ENCODE measurements at regions not wholly inside any gene's neighbourhood (a gene's known extent, or its start where the extent isn't known, plus 50 kb on each side); places are given as distances from the start of the nearest gene placed in this dataset.

- TF ChIP-seq, protein P1, sequence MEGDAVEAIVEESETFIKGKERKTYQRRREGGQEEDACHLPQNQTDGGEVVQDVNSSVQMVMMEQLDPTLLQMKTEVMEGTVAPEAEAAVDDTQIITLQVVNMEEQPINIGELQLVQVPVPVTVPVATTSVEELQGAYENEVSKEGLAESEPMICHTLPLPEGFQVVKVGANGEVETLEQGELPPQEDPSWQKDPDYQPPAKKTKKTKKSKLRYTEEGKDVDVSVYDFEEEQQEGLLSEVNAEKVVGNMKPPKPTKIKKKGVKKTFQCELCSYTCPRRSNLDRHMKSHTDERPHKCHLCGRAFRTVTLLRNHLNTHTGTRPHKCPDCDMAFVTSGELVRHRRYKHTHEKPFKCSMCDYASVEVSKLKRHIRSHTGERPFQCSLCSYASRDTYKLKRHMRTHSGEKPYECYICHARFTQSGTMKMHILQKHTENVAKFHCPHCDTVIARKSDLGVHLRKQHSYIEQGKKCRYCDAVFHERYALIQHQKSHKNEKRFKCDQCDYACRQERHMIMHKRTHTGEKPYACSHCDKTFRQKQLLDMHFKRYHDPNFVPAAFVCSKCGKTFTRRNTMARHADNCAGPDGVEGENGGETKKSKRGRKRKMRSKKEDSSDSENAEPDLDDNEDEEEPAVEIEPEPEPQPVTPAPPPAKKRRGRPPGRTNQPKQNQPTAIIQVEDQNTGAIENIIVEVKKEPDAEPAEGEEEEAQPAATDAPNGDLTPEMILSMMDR (IDR thresholded peaks at IDR 0.05; ENCODE audit: low read depth, low read length): no peak
- TF ChIP-seq EZH2phosphoT487 (IDR thresholded peaks at IDR 0.05; ENCODE audit: low read depth): no peak
These were observed 229.3 kb upstream of the NEIL3 start for GRCh38 chr4:177080388-177080787.
